Cardiac fibroblast (primary cell): ENCODE measurements at regions not wholly inside any gene's neighbourhood (a gene's known extent, or its start where the extent isn't known, plus 50 kb on each side); places are given as distances from the start of the nearest gene placed in this dataset.

ENCODE experiments used
- DNase-seq, 2 donors: peaks; one replicate each; pipeline versions ENCODE4 v3.0.0 to v3.0.0-alpha.2; 2010; ENCODE audit warnings: low read depth in 2 of 2
- H3K4me3 ChIP-seq, 2 donors: replicated peaks in 1 of 2; 1 replicate in 1 of 2; 2 replicates in 1 of 2; pipeline ENCODE4 v1.5.1; 2011; ENCODE audit warnings: low read depth in 2 of 2, low read length in 2 of 2, mild to moderate bottlenecking in 2 of 2, moderate library complexity in 1 of 2
- TF ChIP-seq, protein P1 (sequence below): IDR thresholded peaks from one replicate; pipeline ENCODE4 v1.5.1; 2011; ENCODE audit warnings: low read depth, mild to moderate bottlenecking, low read length, inconsistent platforms

DNA sequence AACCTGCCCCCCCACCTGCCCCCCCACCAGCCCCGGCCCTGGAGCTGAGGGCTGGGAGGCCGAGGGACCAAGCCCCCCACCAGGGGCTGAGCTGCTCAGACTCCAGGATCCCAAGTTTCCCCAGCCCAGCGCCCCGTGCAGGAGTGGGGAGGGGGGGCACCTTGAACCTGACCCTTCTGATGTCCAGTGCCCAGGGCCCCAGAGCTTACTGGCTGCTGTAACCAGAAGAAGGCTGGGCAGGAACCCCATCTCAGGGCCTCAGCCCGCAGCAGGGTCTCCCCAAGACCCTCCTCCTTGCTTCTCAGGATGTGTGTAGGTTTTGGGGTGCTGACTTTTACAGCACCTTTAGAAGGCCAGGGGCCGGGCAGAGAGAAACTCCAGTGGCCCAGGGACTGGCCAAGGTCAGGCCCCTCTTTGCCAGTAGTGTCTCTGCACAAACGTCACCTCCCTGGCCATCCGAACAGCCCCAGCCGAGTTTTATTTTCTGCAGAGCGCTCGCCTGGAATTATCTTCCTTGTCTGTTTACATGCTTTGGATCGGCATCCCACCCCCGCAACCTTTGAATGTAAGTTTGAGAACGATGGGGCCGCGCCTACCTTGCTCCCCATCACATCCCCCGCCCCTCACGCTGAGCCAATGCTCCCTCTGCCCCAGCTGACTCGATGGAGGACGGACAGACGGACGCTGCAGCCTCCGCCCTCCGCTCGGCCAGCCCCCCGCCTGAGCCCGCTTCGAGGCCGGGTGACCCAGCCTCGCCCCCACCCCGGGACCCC is 70.1 kb upstream of the CASZ1 start:
- TF ChIP-seq, protein P1, sequence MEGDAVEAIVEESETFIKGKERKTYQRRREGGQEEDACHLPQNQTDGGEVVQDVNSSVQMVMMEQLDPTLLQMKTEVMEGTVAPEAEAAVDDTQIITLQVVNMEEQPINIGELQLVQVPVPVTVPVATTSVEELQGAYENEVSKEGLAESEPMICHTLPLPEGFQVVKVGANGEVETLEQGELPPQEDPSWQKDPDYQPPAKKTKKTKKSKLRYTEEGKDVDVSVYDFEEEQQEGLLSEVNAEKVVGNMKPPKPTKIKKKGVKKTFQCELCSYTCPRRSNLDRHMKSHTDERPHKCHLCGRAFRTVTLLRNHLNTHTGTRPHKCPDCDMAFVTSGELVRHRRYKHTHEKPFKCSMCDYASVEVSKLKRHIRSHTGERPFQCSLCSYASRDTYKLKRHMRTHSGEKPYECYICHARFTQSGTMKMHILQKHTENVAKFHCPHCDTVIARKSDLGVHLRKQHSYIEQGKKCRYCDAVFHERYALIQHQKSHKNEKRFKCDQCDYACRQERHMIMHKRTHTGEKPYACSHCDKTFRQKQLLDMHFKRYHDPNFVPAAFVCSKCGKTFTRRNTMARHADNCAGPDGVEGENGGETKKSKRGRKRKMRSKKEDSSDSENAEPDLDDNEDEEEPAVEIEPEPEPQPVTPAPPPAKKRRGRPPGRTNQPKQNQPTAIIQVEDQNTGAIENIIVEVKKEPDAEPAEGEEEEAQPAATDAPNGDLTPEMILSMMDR: no peak
- peak in 1 of 2 donors; percentile 9 for DNase-seq
- H3K4me3 ChIP-seq: peak overlapping the region; percentile 34 to 42

DNA sequence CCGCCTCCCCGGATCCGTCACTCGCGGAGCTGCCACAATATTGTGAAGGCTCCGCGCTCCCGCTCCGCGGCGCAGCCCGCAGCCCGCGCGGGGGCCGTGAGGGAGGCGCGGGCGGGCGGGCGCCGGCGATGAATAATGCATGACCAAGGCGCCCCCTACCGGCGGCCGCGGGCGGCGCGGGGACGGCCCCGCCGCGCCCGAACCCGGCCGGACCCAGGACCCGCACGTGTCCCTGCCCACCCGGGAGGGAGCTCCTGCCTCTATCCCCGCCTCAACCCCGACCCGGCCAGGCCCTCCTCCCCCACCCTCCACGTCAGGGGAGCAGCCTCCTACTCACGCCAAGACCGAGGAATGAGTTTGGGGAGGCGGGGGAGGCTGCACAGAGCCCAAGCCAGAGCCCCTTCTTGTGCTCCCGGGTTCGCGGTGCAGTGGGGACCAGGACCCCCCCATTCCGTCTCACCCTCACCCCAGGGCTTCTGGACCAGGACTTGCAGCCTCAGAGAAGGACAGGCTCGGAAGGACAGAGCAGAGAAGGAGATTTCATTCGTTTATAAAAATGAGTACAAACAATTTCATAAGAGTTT is 70.8 kb upstream of the CASZ1 start:
- peak; percentile 20 to 32 for DNase-seq

GRCh38 chr1:10867914-10868598 is 71.6 kb upstream of the CASZ1 start:
- H3K4me3 ChIP-seq: no peak overlapping the region
- TF ChIP-seq, protein P1: no peak
- DNase-seq: no peak

More for the DNA sequence above, 70.8 kb upstream of the CASZ1 start:
- TF ChIP-seq, protein P1: no peak
- H3K4me3 ChIP-seq: peak overlapping the region in 1 of 2 donors; percentile 34

GRCh38 chr1:10868599-10868965 is 72.1 kb upstream of the CASZ1 start:
- H3K4me3 ChIP-seq: no peak overlapping the region
- TF ChIP-seq, protein P1: no peak
- no peak for DNase-seq

DNA sequence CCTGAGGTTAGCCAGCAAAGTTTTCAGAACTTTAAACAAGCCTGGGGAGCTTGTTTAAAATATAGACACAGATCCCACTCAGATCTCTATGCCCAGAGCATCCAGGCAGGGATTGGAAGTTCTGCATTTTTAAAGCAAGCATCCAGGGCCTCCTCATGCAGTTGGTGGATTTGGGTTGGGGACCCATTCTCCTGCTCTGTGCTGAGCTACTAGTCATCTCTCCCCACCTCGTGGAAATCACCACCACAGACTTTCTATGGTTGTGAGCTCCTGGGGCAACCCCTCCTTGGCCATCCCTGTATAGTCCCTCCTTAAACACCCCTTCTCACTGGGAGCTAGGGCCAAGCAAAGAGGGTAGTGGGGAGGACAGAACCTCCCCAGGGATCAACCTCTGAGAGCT is 73.5 kb upstream of the CASZ1 start:
- TF ChIP-seq, protein P1: no peak
- H3K4me3 ChIP-seq: no peak overlapping the region
- DNase-seq: no peak

DNA sequence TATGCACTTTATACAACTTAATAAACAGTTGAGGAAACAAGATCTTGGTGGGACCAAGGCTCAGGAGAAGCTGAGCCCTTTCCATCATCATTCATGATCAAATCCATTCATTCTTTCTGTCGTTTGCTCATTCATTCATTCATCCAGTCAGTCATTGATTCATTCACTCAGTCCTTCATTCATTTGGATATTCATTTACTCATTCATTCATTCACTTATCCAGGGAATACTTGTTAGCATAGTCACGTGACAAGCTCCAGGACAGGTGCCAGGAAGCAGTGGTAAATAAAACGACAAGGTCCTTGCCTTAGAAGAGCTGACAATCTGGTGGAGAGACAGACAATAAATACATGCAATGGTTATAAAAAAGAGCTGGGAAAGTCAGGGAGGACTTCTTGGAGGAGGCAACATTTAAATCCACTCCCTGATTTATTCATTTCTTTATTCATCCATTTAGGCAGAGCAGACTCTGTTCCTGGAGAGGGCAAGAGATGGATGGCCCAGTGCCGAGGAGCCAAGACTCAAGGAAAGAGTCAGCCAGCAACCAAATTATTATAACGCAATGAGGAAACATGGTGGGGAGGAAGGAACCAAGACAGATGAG is 74.1 kb upstream of the CASZ1 start:
- DNase-seq: no peak

More for the DNA sequence above, 74.1 kb upstream of the CASZ1 start:
- TF ChIP-seq, protein P1: no peak
- no peak overlapping the region for H3K4me3 ChIP-seq
